HepG2 (cell line): ENCODE measurements at regions not wholly inside any gene's neighbourhood (a gene's known extent, or its start where the extent isn't known, plus 50 kb on each side); places are given as distances from the start of the nearest gene placed in this dataset.

Experiments
- ATAC-seq: fragments of 200-7000 bp; cut with Tn5 transposase; 3 replicates; pipeline ENCODE4 v1.9.1; 2020; ENCODE audit warnings: mild to moderate bottlenecking, moderate library complexity
- BruUV-seq: library from RNA; stranded (reverse); fragments of 400-500 nt; replicated peaks from 2 replicates; lab custom pipeline; 2021; lab: Mats Ljungman, UMichigan
- CTCF ChIA-PET: fragments of 300-600 bp; formaldehyde crosslinking; extraction: SDS; loops from one replicate; lab custom pipeline; 2021; ENCODE audit warnings: low total read pairs, inconsistent platforms, low intra/inter-chr PET ratio; lab: Yijun Ruan, JAX
- POLR2A ChIA-PET: fragments of 350-600 bp; sonication (Branson Sonifier 250); formaldehyde crosslinking; loops from one replicate; lab custom pipeline; 2020; ENCODE audit warnings: antibody characterized with exemption, inconsistent platforms; lab: Yijun Ruan, JAX
- DNase-seq: peaks from one replicate; pipeline ENCODE4 v3.0.0-alpha.2; 2015; ENCODE audit warnings: low spot score
- FAIRE-seq: peaks from 3 replicates; lab custom pipeline; 2011; peaks lifted over from hg19 to GRCh38; lab: Jason Lieb, UNC
- H2AFZ ChIP-seq: one replicate; pipeline ENCODE4 v1.6.1; 2011; ENCODE audit warnings: low read length, inconsistent platforms
- H3K27ac ChIP-seq: fragments of 300-600 bp; 3 replicates; pipeline ENCODE4 v1.8.0; 2011; ENCODE audit warnings: mixed run types, mild to moderate bottlenecking, mixed read lengths, low read length, inconsistent platforms; ENCODE audit not compliant: insufficient read depth; ENCODE audit errors: extremely low read length
- H3K27me3 ChIP-seq, 2 experiments: fragments of 200-600 bp in 1 of 2; 2 replicates in 1 of 2; 3 replicates in 1 of 2; pipeline versions ENCODE4 v1.6.0 to v1.8.0; 2011; ENCODE audit warnings: low read length in 2 of 2, mild to moderate bottlenecking in 2 of 2, moderate library complexity in 2 of 2, inconsistent platforms in 1 of 2; ENCODE audit not compliant: insufficient read depth in 2 of 2, control insufficient read depth in 1 of 2
- H3K36me3 ChIP-seq, 2 experiments: fragments of 200-600 bp in 1 of 2; replicated peaks in 1 of 2; 2 replicates in 1 of 2; 3 replicates in 1 of 2; pipeline versions ENCODE4 v1.5.1 to v1.8.0; 2011; ENCODE audit warnings: low read length in 2 of 2, inconsistent platforms in 1 of 2; ENCODE audit not compliant: insufficient read depth in 2 of 2, control insufficient read depth in 1 of 2
- H3K4me1 ChIP-seq: 2 replicates; pipeline ENCODE4 v1.5.1; 2012; ENCODE audit warnings: low read length, inconsistent platforms; ENCODE audit not compliant: insufficient read depth
- H3K4me2 ChIP-seq: 2 replicates; pipeline ENCODE4 v1.6.0; 2011; ENCODE audit warnings: low read depth, low read length, inconsistent platforms
- H3K4me3 ChIP-seq, 3 experiments: fragments of 200-600 bp in 1 of 3; sonication (generic), shearing (Covaris generic) in 1 of 3; replicated peaks in 1 of 3; 2 replicates each; pipeline ENCODE4 v1.5.1; 2011 to 2016; ENCODE audit warnings: low read length in 3 of 3, inconsistent platforms in 2 of 3, low read depth in 2 of 3, mild to moderate bottlenecking in 2 of 3, control low read depth in 1 of 3, mixed read lengths in 1 of 3; ENCODE audit not compliant: insufficient read depth in 1 of 3
- H3K79me2 ChIP-seq: one replicate; pipeline ENCODE4 v1.6.1; 2011; ENCODE audit warnings: low read length, inconsistent platforms; ENCODE audit not compliant: insufficient read depth
- H3K9ac ChIP-seq: 2 replicates; pipeline ENCODE4 v1.6.0; 2011; ENCODE audit warnings: mild to moderate bottlenecking, low read depth, low read length, inconsistent platforms; ENCODE audit not compliant: insufficient read depth
- H3K9me3 ChIP-seq: 2 replicates; pipeline ENCODE4 v1.5.1; 2012; ENCODE audit warnings: mild to moderate bottlenecking, low read length
- H4K20me1 ChIP-seq: 2 replicates; pipeline ENCODE4 v1.6.0; 2011; ENCODE audit warnings: inconsistent platforms, mild to moderate bottlenecking, low read length, moderate library complexity; ENCODE audit not compliant: insufficient read depth
- EP300 ChIP-seq, 3 experiments: sonication (generic) in 1 of 3; formaldehyde crosslinking in 1 of 3; IDR thresholded peaks; 2 replicates each; pipeline versions ENCODE4 v1.5.1 to v1.6.1; 2011 to 2020; ENCODE audit warnings: low read depth in 2 of 3, low read length in 2 of 3, borderline replicate concordance in 1 of 3, improper control_type of control experiment in 1 of 3, mild to moderate bottlenecking in 1 of 3, missing genetic modification reagents in 1 of 3, moderate library complexity in 1 of 3
- GATAD2A ChIP-seq: IDR thresholded peaks from 2 replicates; pipeline ENCODE4 v1.6.1; 2016
- PHF20 ChIP-seq: sonication (generic); formaldehyde crosslinking; IDR thresholded peaks from 2 replicates; pipeline ENCODE4 v1.5.0; 2020; ENCODE audit warnings: mild to moderate bottlenecking, missing genetic modification reagents
- WGBS: methylation state at CpG from one replicate; pipeline ENCODE4 v1.1.6; 2017; ENCODE audit warnings: low lambda C conversion rate; 5-methylcytosine and 5-hydroxymethylcytosine counted together
- in situ Hi-C: cut with HindIII; loops from 2 replicates; pipeline ENCODE4 v1.10.0; 2017; ENCODE audit warnings: low pct_unique_long_range_greater_than_20kb; ENCODE audit not compliant: extremely low pct_ligation_motif_present
- intact Hi-C: fragments of 100-400 bp; cut with micrococcal nuclease; formaldehyde crosslinking; loops from one replicate; pipeline ENCODE4 v1.10.0; 2022; ENCODE audit not compliant: unreplicated experiment
- TF ChIP-seq, protein P1 (sequence below): IDR thresholded peaks from 2 replicates; pipeline ENCODE4 v1.6.1; 2016; ENCODE audit warnings: low read depth
- TF ChIP-seq, protein P2 (sequence below): sonication (generic); formaldehyde crosslinking; IDR thresholded peaks from 2 replicates; pipeline ENCODE4 v1.4.0; 2020; ENCODE audit warnings: missing genetic modification reagents

DNA sequence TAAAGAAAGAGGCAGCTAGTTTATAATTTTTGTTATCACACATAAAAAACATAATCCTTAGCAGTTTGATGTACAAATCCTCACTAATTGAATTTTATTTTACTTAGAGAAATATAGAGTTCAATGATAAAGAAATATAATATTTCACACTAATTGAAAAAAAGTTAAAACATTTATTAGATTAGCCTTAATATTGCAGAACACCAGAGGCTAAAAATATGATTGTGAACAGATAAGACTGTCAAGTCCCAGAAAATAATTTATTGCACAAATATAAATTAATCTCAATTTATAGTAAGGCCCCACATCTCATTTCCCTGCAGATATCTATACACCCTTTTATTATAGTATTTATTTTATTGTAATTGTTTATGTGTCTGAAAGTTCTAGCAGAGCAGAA lies 690.8 kb upstream of the PHF14 start:
- ATAC-seq, result no peak
- CTCF ChIA-PET, result no interaction called here

DNA sequence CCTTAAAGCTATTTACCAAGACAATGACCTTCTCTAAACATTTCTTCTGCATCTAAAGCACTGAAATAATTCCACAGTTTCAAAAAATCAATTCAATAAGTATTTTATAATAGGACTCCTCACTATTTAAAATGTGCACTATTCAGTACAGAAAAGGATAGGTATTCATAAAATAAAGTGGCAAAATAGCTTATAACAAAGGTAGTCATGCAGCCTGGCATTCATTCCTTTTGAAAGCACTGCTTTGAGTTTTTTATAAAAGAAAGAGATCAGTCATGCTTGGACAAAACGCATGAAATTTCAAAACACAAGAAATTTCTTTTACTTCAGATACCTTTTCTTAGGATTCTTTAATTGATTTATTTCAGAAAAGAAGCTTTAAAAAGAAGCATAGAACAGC lies 689.7 kb upstream of the PHF14 start:
- ChIA-PET CTCF (no interaction called here), POLR2A (no interaction called here)
- Histone ChIP-seq H3K9ac (no peak overlapping the region), H3K4me3 (no peak overlapping the region), H3K36me3 (no peaks in the 10 kb centered on the region), H3K27me3 (no peaks in the 10 kb centered on the region), H3K4me1 (no peaks in the 10 kb centered on the region), H3K79me2 (no peaks in the 10 kb centered on the region), H2AFZ (no peak overlapping the region), H3K4me2 (no peak overlapping the region), H3K9me3 (peaks cover 75% of the 10 kb centered on the region), H4K20me1 (no peaks in the 10 kb centered on the region), H3K27ac (no peak overlapping the region)
- ATAC-seq (no peak), FAIRE-seq (no peak), DNase-seq (no peak)
- WGBS, result 0% methylated on average over 1 of the region's 1 CpG
- in situ Hi-C loops (no loop called here), intact Hi-C loops (no loop called here)
- TF ChIP-seq, protein P1, sequence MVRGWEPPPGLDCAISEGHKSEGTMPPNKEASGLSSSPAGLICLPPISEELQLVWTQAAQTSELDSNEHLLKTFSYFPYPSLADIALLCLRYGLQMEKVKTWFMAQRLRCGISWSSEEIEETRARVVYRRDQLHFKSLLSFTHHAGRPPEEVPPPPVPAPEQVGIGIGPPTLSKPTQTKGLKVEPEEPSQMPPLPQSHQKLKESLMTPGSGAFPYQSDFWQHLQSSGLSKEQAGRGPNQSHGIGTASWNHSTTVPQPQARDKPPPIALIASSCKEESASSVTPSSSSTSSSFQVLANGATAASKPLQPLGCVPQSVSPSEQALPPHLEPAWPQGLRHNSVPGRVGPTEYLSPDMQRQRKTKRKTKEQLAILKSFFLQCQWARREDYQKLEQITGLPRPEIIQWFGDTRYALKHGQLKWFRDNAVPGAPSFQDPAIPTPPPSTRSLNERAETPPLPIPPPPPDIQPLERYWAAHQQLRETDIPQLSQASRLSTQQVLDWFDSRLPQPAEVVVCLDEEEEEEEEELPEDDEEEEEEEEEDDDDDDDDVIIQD (CRISPR knock-in tag), result no peak
- TF ChIP-seq PHF20 (CRISPR knock-in tag), result no peak
- no TSS peak for BruUV-seq

More for the DNA sequence above, 690.8 kb upstream of the PHF14 start:
- no peaks in the 10 kb centered on the region for H3K4me1 ChIP-seq
- TF ChIP-seq, protein P2, sequence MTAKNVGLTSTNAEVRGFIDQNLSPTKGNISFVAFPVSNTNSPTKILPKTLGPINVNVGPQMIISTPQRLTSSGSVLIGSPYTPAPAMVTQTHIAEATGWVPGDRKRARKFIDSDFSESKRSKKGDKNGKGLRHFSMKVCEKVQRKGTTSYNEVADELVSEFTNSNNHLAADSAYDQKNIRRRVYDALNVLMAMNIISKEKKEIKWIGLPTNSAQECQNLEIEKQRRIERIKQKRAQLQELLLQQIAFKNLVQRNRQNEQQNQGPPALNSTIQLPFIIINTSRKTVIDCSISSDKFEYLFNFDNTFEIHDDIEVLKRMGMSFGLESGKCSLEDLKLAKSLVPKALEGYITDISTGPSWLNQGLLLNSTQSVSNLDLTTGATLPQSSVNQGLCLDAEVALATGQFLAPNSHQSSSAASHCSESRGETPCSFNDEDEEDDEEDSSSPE (CRISPR knock-in tag), result no peak
- TF ChIP-seq EP300 (IDR thresholded peaks at IDR 0.05; ENCODE audit: low read depth in 2 of 2, low read length in 2 of 2) (no peak), EP300 (CRISPR knock-in tag; IDR thresholded peaks at IDR 0.05; ENCODE audit: borderline replicate concordance) (no peak), GATAD2A (CRISPR knock-in tag) (no peak)
- no peak overlapping the region for H3K9ac ChIP-seq
- H3K9me3 ChIP-seq, result peaks cover 76% of the 10 kb centered on the region
- POLR2A ChIA-PET, result no interaction called here
- BruUV-seq, result no TSS peak
- intact Hi-C loops (no loop called here), in situ Hi-C loops (no loop called here)
- no peaks in the 10 kb centered on the region for H3K36me3 ChIP-seq
- no peak overlapping the region for H2AFZ ChIP-seq
- no peaks in the 10 kb centered on the region for H3K27me3 ChIP-seq
- no peak overlapping the region for H3K4me3 ChIP-seq
- H3K4me2 ChIP-seq, result no peak overlapping the region
- FAIRE-seq, result no peak
- no peaks in the 10 kb centered on the region for H3K79me2 ChIP-seq
- no peak for DNase-seq
- no peak overlapping the region for H3K27ac ChIP-seq
- H4K20me1 ChIP-seq, result no peaks in the 10 kb centered on the region
